ENCODE measurements at regions not wholly inside any gene's neighbourhood (a gene's known extent, or its start where the extent isn't known, plus 50 kb on each side); places are given as distances from the start of the nearest gene placed in this dataset.

DNA sequence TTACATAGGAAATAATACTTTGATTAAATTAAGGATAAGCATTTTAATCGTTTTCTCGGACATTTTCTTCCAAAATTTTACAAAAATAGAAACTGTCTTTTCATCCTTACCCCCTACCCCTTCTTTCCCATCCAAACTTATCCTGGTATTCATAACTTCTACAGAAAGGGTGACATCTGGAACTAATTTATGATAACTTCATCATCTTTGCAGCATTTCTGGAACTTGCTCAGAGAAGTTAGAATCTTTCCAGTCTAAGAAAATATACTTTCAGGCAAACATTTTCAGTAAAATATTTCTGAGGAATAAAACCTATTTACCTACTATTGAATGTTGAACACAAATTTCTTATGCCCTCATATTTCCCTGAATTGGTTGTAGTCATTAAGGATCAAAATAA lies 309.0 kb downstream of the MAN2A1 start:
- no peak for TF ChIP-seq CTCF (IDR thresholded peaks at IDR 0.05; ENCODE audit: borderline replicate concordance, extremely low read depth, low read length, poor library complexity, severe bottlenecking)
- no peak for TF ChIP-seq EZH2 (IDR thresholded peaks at IDR 0.05; ENCODE audit: borderline replicate concordance, low read depth, low read length, severe bottlenecking)

All from DND-41 (cell line).